Gastroesophageal sphincter (tissue), 3 donors: ENCODE measurements at regions not wholly inside any gene's neighbourhood (a gene's known extent, or its start where the extent isn't known, plus 50 kb on each side); places are given as distances from the start of the nearest gene placed in this dataset.

ENCODE experiments used
- CTCF ChIP-seq, 4 experiments: fragments of 200-600 bp in 2 of 4; fragments of 450-650 bp in 2 of 4; sonication (generic) in 1 of 4; IDR thresholded peaks; one replicate each; pipeline ENCODE4 v1.5.1; 2017 to 2019; ENCODE audit warnings: antibody characterized with exemption in 4 of 4, mild to moderate bottlenecking in 2 of 4, moderate library complexity in 2 of 4
- POLR2A ChIP-seq, 2 donors: fragments of 450-650 bp; IDR thresholded peaks; one replicate each; pipeline ENCODE4 v1.6.1; 2017; ENCODE audit warnings: antibody characterized with exemption in 2 of 2, mild to moderate bottlenecking in 2 of 2, moderate library complexity in 1 of 2
- POLR2AphosphoS5 ChIP-seq: sonication (generic); formaldehyde crosslinking; IDR thresholded peaks from one replicate; pipeline ENCODE4 v1.6.1; 2017; ENCODE audit warnings: antibody characterized with exemption

DNA sequence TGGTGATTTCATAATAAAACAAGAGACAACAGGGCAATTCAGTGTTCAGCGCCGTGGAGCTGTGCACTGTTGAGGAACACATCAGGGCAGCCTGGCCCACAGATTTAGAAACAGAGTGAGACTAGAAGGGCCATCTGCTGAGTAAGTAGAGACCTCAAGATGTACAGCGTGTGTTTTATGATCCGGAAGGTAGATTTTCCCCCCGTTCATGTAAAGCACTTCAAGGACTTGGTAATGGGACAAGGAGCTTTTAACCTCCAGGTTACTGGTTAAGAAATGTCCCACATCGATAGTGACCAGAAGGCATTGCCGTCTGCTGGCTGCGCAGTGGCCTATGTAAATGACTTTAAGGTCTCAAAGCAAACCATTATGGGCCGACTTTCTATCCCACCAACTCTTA lies 1057.7 kb upstream of the EEF2KMT start:
- no peak for TF ChIP-seq CTCF (IDR thresholded peaks at IDR 0.05)
- no peak for TF ChIP-seq POLR2A (IDR thresholded peaks at IDR 0.05)
- TF ChIP-seq POLR2AphosphoS5 = no peak
